K562 (cell line): ENCODE measurements at regions not wholly inside any gene's neighbourhood (a gene's known extent, or its start where the extent isn't known, plus 50 kb on each side); places are given as distances from the start of the nearest gene placed in this dataset.

Experiments used
- ATAC-seq: fragments of 200-7000 bp; cut with Tn5 transposase; 3 replicates; pipeline ENCODE4 v1.9.1; 2020; ENCODE audit warnings: moderate library complexity
- BruUV-seq: library from RNA; stranded (reverse); fragments of 400-500 nt; replicated peaks from 2 replicates; lab custom pipeline; 2021; lab: Mats Ljungman, UMichigan
- CTCF ChIA-PET: fragments of 300-600 bp; formaldehyde crosslinking; extraction: SDS; loops from one replicate; lab custom pipeline; 2021; ENCODE audit warnings: low intra/inter-chr PET ratio; lab: Yijun Ruan, JAX
- POLR2A ChIA-PET: fragments of 300-600, 350-650 bp; sonication (Branson Sonifier 250); formaldehyde crosslinking; extraction: SDS; loops from one replicate; lab custom pipeline; 2021; ENCODE audit warnings: antibody characterized with exemption, inconsistent platforms; lab: Yijun Ruan, JAX
- DNase-seq, 4 experiments: peaks; one replicate each; pipeline versions ENCODE4 v3.0.0 to v3.0.0-alpha.2; 2011 to 2018; ENCODE audit warnings: low spot score in 3 of 4, mixed read lengths in 3 of 4; ENCODE audit errors: extremely low read depth in 1 of 4
- FAIRE-seq: peaks from 2 replicates; lab custom pipeline; 2011; peaks lifted over from hg19 to GRCh38; lab: Jason Lieb, UNC
- H2AFZ ChIP-seq: 2 replicates; pipeline ENCODE4 v1.6.0; 2011; ENCODE audit warnings: low read depth, low read length, control low read depth, inconsistent platforms
- H3K27ac ChIP-seq: fragments of 200-600 bp; 3 replicates; pipeline ENCODE4 v1.8.0; 2011; ENCODE audit warnings: low read depth, mild to moderate bottlenecking, control low read depth, inconsistent platforms, low read length, moderate library complexity, mixed read lengths; ENCODE audit errors: extremely low read depth
- H3K27me3 ChIP-seq, 2 experiments: fragments of 300-600 bp in 1 of 2; 2 replicates in 1 of 2; 3 replicates in 1 of 2; pipeline versions ENCODE4 v1.6.0 to v1.8.0; 2011; ENCODE audit warnings: inconsistent platforms in 2 of 2, low read length in 2 of 2, mild to moderate bottlenecking in 1 of 2, mixed read lengths in 1 of 2, moderate library complexity in 1 of 2; ENCODE audit not compliant: control insufficient read depth in 2 of 2, insufficient read depth in 2 of 2
- H3K36me3 ChIP-seq: fragments of 300-600 bp; 3 replicates; pipeline ENCODE4 v1.8.0; 2011; ENCODE audit warnings: mild to moderate bottlenecking, low read length, inconsistent platforms; ENCODE audit not compliant: control insufficient read depth, insufficient read depth
- H3K4me1 ChIP-seq, 2 experiments: fragments of 200-600 bp in 1 of 2; replicated peaks in 1 of 2; 2 replicates in 1 of 2; 3 replicates in 1 of 2; pipeline versions ENCODE4 v1.5.1 to v1.8.0; 2011; ENCODE audit warnings: inconsistent platforms in 2 of 2, low read length in 2 of 2, mild to moderate bottlenecking in 1 of 2, mixed read lengths in 1 of 2, moderate library complexity in 1 of 2; ENCODE audit not compliant: control insufficient read depth in 2 of 2, insufficient read depth in 2 of 2
- H3K4me2 ChIP-seq: 2 replicates; pipeline ENCODE4 v1.6.1; 2011; ENCODE audit warnings: low read length, control low read depth, inconsistent platforms, mixed read lengths; ENCODE audit not compliant: insufficient read depth
- H3K4me3 ChIP-seq: fragments of 200-600 bp; sonication (generic), shearing (Covaris generic); 2 replicates; pipeline ENCODE4 v1.5.1; 2016; ENCODE audit warnings: control low read depth, inconsistent platforms
- H3K79me2 ChIP-seq: fragments of 200-600 bp; 3 replicates; pipeline ENCODE4 v1.8.0; 2011; ENCODE audit warnings: low read length, inconsistent platforms; ENCODE audit not compliant: control insufficient read depth, insufficient read depth
- H3K9ac ChIP-seq, 2 experiments: 2 replicates each; pipeline versions ENCODE4 v1.6.0 to v1.6.1; 2011; ENCODE audit warnings: low read depth in 2 of 2, low read length in 2 of 2, control low read depth in 1 of 2, inconsistent platforms in 1 of 2, mild to moderate bottlenecking in 1 of 2, mixed read lengths in 1 of 2; ENCODE audit not compliant: insufficient read depth in 1 of 2
- H3K9me1 ChIP-seq: one replicate; pipeline ENCODE4 v1.6.0; 2011; ENCODE audit warnings: inconsistent platforms, mild to moderate bottlenecking, low read length, moderate library complexity; ENCODE audit not compliant: control insufficient read depth, insufficient read depth
- H3K9me3 ChIP-seq: replicated peaks from 2 replicates; pipeline ENCODE4 v1.5.1; 2011; ENCODE audit warnings: low read depth, low read length, inconsistent platforms; ENCODE audit not compliant: control insufficient read depth, insufficient read depth
- H4K20me1 ChIP-seq: replicated peaks from 2 replicates; pipeline ENCODE4 v1.6.1; 2011; ENCODE audit warnings: low read length, inconsistent platforms, mixed read lengths; ENCODE audit not compliant: control insufficient read depth, insufficient read depth
- ATF3 ChIP-seq, 2 experiments: fragments of 450-650 bp in 1 of 2; sonication (generic) in 1 of 2; formaldehyde crosslinking in 1 of 2; IDR thresholded peaks in 1 of 2; conservative IDR thresholded peaks in 1 of 2; 2 replicates each; pipeline versions ENCODE4 v1.6.1 to v1.8.1; 2016 to 2023; ENCODE audit warnings: mild to moderate bottlenecking in 2 of 2, moderate library complexity in 2 of 2, inconsistent platforms in 1 of 2, missing genetic modification reagents in 1 of 2
- C11orf30 ChIP-seq: fragments of 450-650 bp; IDR thresholded peaks from 2 replicates; pipeline ENCODE4 v1.6.1; 2016; ENCODE audit warnings: low read depth, mild to moderate bottlenecking
- FOSL1 ChIP-seq: fragments of 200-800 bp; sonication (Bioruptor generic); conservative IDR thresholded peaks from 2 replicates; pipeline ENCODE4 v1.6.1; 2016; ENCODE audit warnings: missing genetic modification characterization, missing compliant biosample characterization
- MNT ChIP-seq, 2 experiments: fragments of 450-650 bp; conservative IDR thresholded peaks; 2 replicates each; pipeline ENCODE4 v1.6.1; 2017; ENCODE audit warnings: mild to moderate bottlenecking in 2 of 2, moderate library complexity in 2 of 2
- PHF20 ChIP-seq: fragments of 450-650 bp; IDR thresholded peaks from 2 replicates; pipeline ENCODE4 v1.6.1; 2018; ENCODE audit not compliant: partially characterized antibody
- WGBS: fragments of 100-300 bp; shearing (Covaris generic); methylation state at CpG from one replicate; pipeline ENCODE4 v1.1.6; 2016; ENCODE audit warnings: low coverage, mixed read lengths; ENCODE audit not compliant: insufficient coverage; ENCODE audit errors: missing lambda C conversion rate; 5-methylcytosine and 5-hydroxymethylcytosine counted together
- in situ Hi-C: fragments of 300-500 bp; cut with MboI; formaldehyde crosslinking; loops from 4 replicates; pipeline ENCODE4 v1.15.0; 2018; ENCODE audit warnings: inconsistent platforms, mixed read lengths
- intact Hi-C: fragments of 100-400 bp; cut with micrococcal nuclease; formaldehyde crosslinking; loops from 2 replicates; pipeline ENCODE4 v1.14.2; 2022

GRCh38 chr17:33952425-33952824 lies 302.7 kb upstream of the CCL2 start:
- Histone ChIP-seq H3K36me3 (no peaks in the 10 kb centered on the region), H4K20me1 (no peaks in the 10 kb centered on the region), H3K79me2 (no peaks in the 10 kb centered on the region), H3K9ac (no peak overlapping the region), H3K27me3 (peaks cover 2 to 15% of the 10 kb centered on the region in 2 experiments; a peak in 3 of 5 replicates), H3K9me3 (no peaks in the 10 kb centered on the region), H3K4me1 (peaks cover 6 to 14% of the 10 kb centered on the region in 2 experiments; a peak in 2 of 5 replicates), H3K27ac (no peak overlapping the region), H3K4me2 (no peak overlapping the region), H3K9me1 (no peaks in the 10 kb centered on the region), H3K4me3 (no peak overlapping the region), H2AFZ (no peak overlapping the region)
- DNase-seq (no peak), ATAC-seq (no peak), FAIRE-seq (no peak)
- in situ Hi-C loops (no loop called here), intact Hi-C loops (no loop called here)
- WGBS = 6% methylated on average over 1 of the region's 1 CpG
- no TSS peak for BruUV-seq
- ChIA-PET POLR2A (no interaction called here), CTCF (no interaction called here)
- TF ChIP-seq MNT (conservative IDR thresholded peaks at IDR 0.05) (0 out of 4 replicates have a peak, but pooled peaks of 1 of the 2 experiments have one; percentile 17), FOSL1 (peak; percentile 61), PHF20 (no peak), C11orf30 (peak; percentile 22; the same call in 1 of the 2 replicates), ATF3 (IDR thresholded peaks at IDR 0.05) (peak; percentile 56), ATF3 (CRISPR knock-in tag; conservative IDR thresholded peaks at IDR 0.05) (no peak)
